Thyroid gland (tissue), 4 donors: ENCODE measurements at regions not wholly inside any gene's neighbourhood (a gene's known extent, or its start where the extent isn't known, plus 50 kb on each side); places are given as distances from the start of the nearest gene placed in this dataset.

Experiments used
- DNase-seq, 2 donors: peaks; one replicate each; pipeline ENCODE4 v3.0.0-alpha.2; 2019
- H3K27ac ChIP-seq, 3 donors: fragments of 200-600 bp; sonication (generic); 1 replicate in 2 of 3; 2 replicates in 1 of 3; pipeline ENCODE4 v1.5.1; 2016 to 2019; ENCODE audit warnings: mild to moderate bottlenecking in 1 of 3, moderate library complexity in 1 of 3
- H3K27me3 ChIP-seq: fragments of 200-600 bp; sonication (generic); one replicate; pipeline ENCODE4 v1.5.1; 2019
- H3K36me3 ChIP-seq, 2 donors: fragments of 200-600 bp; sonication (generic); one replicate each; pipeline ENCODE4 v1.5.1; 2016 to 2019
- H3K4me1 ChIP-seq, 2 donors: fragments of 200-600 bp; sonication (generic); one replicate each; pipeline ENCODE4 v1.5.1; 2017 to 2019
- H3K4me3 ChIP-seq, 3 donors: fragments of 200-600 bp; sonication (generic); replicated peaks in 1 of 3; 1 replicate in 2 of 3; 2 replicates in 1 of 3; pipeline ENCODE4 v1.5.1; 2016; ENCODE audit warnings: mild to moderate bottlenecking in 1 of 3
- H3K9me3 ChIP-seq: fragments of 200-600 bp; sonication (generic); one replicate; pipeline ENCODE4 v1.5.1; 2017
- CTCF ChIP-seq, 6 experiments: fragments of 200-600 bp in 3 of 6; fragments of 450-650 bp in 3 of 6; sonication (generic) in 3 of 6; IDR thresholded peaks; one replicate each; pipeline ENCODE4 v1.5.1; 2016 to 2019; ENCODE audit warnings: antibody characterized with exemption in 6 of 6, mild to moderate bottlenecking in 2 of 6, inconsistent platforms in 1 of 6, moderate library complexity in 1 of 6
- POLR2A ChIP-seq, 2 donors: fragments of 450-650 bp; IDR thresholded peaks; one replicate each; pipeline ENCODE4 v1.6.1; 2017; ENCODE audit warnings: antibody characterized with exemption in 2 of 2, mild to moderate bottlenecking in 2 of 2, moderate library complexity in 1 of 2
- WGBS, 2 donors: methylation state at CpG; one replicate each; pipeline ENCODE4 v1.1.5; 2017; 5-methylcytosine and 5-hydroxymethylcytosine counted together
- intact Hi-C: fragments of 100-400 bp; cut with DNase I; formaldehyde crosslinking; loops from one replicate; pipeline ENCODE4 v1.15.1; 2023

GRCh38 chr22:48152164-48152775 lies 1389.8 kb downstream of the TBC1D22A start:
- Histone ChIP-seq H3K36me3 (no peaks in the 10 kb centered on the region), H3K4me1 (no peaks in the 10 kb centered on the region), H3K9me3 (no peaks in the 10 kb centered on the region), H3K27ac (no peak overlapping the region), H3K27me3 (no peaks in the 10 kb centered on the region), H3K4me3 (no peak overlapping the region)
- DNase-seq, result no peak
- intact Hi-C loops, result no loop called here
- 54 to 70% methylated on average over 12 to 16 of the region's 16 CpGs for WGBS, 2 donors
- TF ChIP-seq CTCF (IDR thresholded peaks at IDR 0.05), result no peak
- TF ChIP-seq POLR2A (IDR thresholded peaks at IDR 0.05), result no peak

- H3K27me3 ChIP-seq, result no peaks in the 10 kb centered on the region
- H3K4me1 ChIP-seq, result no peaks in the 10 kb centered on the region
- intact Hi-C loops, result no loop called here
- H3K9me3 ChIP-seq, result no peaks in the 10 kb centered on the region
- no peak overlapping the region for H3K27ac ChIP-seq
- no peak for TF ChIP-seq POLR2A (IDR thresholded peaks at IDR 0.05)
- no peak for TF ChIP-seq CTCF (IDR thresholded peaks at IDR 0.05)
- DNase-seq, result no peak
- H3K4me3 ChIP-seq, result no peak overlapping the region
- no peaks in the 10 kb centered on the region for H3K36me3 ChIP-seq
- 80 to 91% methylated on average over 9 of the region's 9 CpGs for WGBS, 2 donors
These were observed 1389.2 kb downstream of the TBC1D22A start for GRCh38 chr22:48151641-48152040.

- no peak overlapping the region for H3K27ac ChIP-seq
- H3K4me3 ChIP-seq, result no peak overlapping the region
- H3K4me1 ChIP-seq, result no peaks in the 10 kb centered on the region
- no peaks in the 10 kb centered on the region for H3K9me3 ChIP-seq
- intact Hi-C loops, result no loop called here
- H3K27me3 ChIP-seq, result no peaks in the 10 kb centered on the region
- 68 to 74% methylated on average over 9 of the region's 9 CpGs for WGBS, 2 donors
- no peaks in the 10 kb centered on the region for H3K36me3 ChIP-seq
- TF ChIP-seq CTCF (IDR thresholded peaks at IDR 0.05), result no peak
- no peak for TF ChIP-seq POLR2A (IDR thresholded peaks at IDR 0.05)
- DNase-seq, result no peak
These were observed 1385.4 kb downstream of the TBC1D22A start for GRCh38 chr22:48147831-48148230.

GRCh38 chr22:48147404-48147803 lies 1385.0 kb downstream of the TBC1D22A start:
- Histone ChIP-seq H3K27ac (no peak overlapping the region), H3K27me3 (no peaks in the 10 kb centered on the region), H3K4me1 (no peaks in the 10 kb centered on the region), H3K9me3 (no peaks in the 10 kb centered on the region), H3K36me3 (no peaks in the 10 kb centered on the region), H3K4me3 (no peak overlapping the region)
- WGBS, 2 donors, result 21 to 32% methylated on average over 4 of the region's 4 CpGs
- DNase-seq, result no peak
- TF ChIP-seq CTCF (IDR thresholded peaks at IDR 0.05) (no peak), POLR2A (IDR thresholded peaks at IDR 0.05) (no peak)
- intact Hi-C loops, result no loop called here

- DNase-seq, result no peak
- no peaks in the 10 kb centered on the region for H3K36me3 ChIP-seq
- no peaks in the 10 kb centered on the region for H3K9me3 ChIP-seq
- TF ChIP-seq CTCF (IDR thresholded peaks at IDR 0.05), result no peak
- no peak for TF ChIP-seq POLR2A (IDR thresholded peaks at IDR 0.05)
- no peaks in the 10 kb centered on the region for H3K4me1 ChIP-seq
- H3K27me3 ChIP-seq, result no peaks in the 10 kb centered on the region
- no peak overlapping the region for H3K4me3 ChIP-seq
- no peak overlapping the region for H3K27ac ChIP-seq
- intact Hi-C loops, result no loop called here
- WGBS, 2 donors, result 63 to 85% methylated on average over 1 to 3 of the region's 6 CpGs
These were observed 1384.0 kb downstream of the TBC1D22A start for GRCh38 chr22:48146426-48146825.
